Right lobe of liver (tissue), 4 donors: ENCODE measurements at regions not wholly inside any gene's neighbourhood (a gene's known extent, or its start where the extent isn't known, plus 50 kb on each side); places are given as distances from the start of the nearest gene placed in this dataset.

ENCODE experiments used
- CTCF ChIP-seq, 4 donors: fragments of 200-600 bp in 3 of 4; fragments of 450-650 bp in 1 of 4; IDR thresholded peaks; one replicate each; pipeline versions ENCODE4 v1.5.1 to v1.8.0; 2016 to 2022; ENCODE audit warnings: antibody characterized with exemption in 4 of 4, mild to moderate bottlenecking in 2 of 4
- POLR2A ChIP-seq: fragments of 450-650 bp; IDR thresholded peaks from one replicate; pipeline ENCODE4 v1.6.1; 2017; ENCODE audit warnings: antibody characterized with exemption, mild to moderate bottlenecking
- donor health status: DM: no; HTN: no; CAD: no.
- donor health status: DM: no; HTN: no; CAD: no.
- donor health status: DM: no; HTN: yes; CAD: no.

GRCh38 chr14:41154143-41154807 is 452.4 kb upstream of the LRFN5 start:
- no peak for TF ChIP-seq CTCF (IDR thresholded peaks at IDR 0.05)
- no peak for TF ChIP-seq POLR2A
